NOMO-1 treated with dmso at 0.1 percent for 144 hours (cell line): ENCODE measurements at regions not wholly inside any gene's neighbourhood (a gene's known extent, or its start where the extent isn't known, plus 50 kb on each side); places are given as distances from the start of the nearest gene placed in this dataset.
"Not testable (repeated sequence)": the region's sequence is repeated elsewhere in the genome, so short reads cannot be mapped to it uniquely, and the experiment has no call there.

Experiments used
- DNase-seq: peaks from one replicate; lab custom pipeline; 2025; ENCODE audit not compliant: unreplicated experiment; lab: John Stamatoyannopoulos, UW

GRCh38 chr3:110576960-110577359 lies 494.7 kb upstream of the NECTIN3 start:
- DNase-seq: no peak

- DNase-seq: no peak
These were observed 493.8 kb upstream of the NECTIN3 start for GRCh38 chr3:110577854-110578253.

- DNase-seq: no peak
These were observed 491.6 kb upstream of the NECTIN3 start for GRCh38 chr3:110579840-110580550.

GRCh38 chr3:110583373-110583935 lies 488.2 kb upstream of the NECTIN3 start:
- DNase-seq: no peak

GRCh38 chr3:110588906-110589305 lies 482.7 kb upstream of the NECTIN3 start:
- no peak for DNase-seq

- DNase-seq: no peak
These were observed 482.3 kb upstream of the NECTIN3 start for GRCh38 chr3:110589341-110589740.

- DNase-seq: no peak
These were observed 477.9 kb upstream of the NECTIN3 start for GRCh38 chr3:110593749-110594148.

GRCh38 chr3:110598847-110599490 lies 472.6 kb upstream of the NECTIN3 start:
- no peak for DNase-seq

- no peak for DNase-seq
These were observed 463.1 kb upstream of the NECTIN3 start for GRCh38 chr3:110608566-110608965.

- DNase-seq: no peak
These were observed 459.6 kb upstream of the NECTIN3 start for GRCh38 chr3:110612045-110612444.

GRCh38 chr3:110614186-110614585 lies 457.4 kb upstream of the NECTIN3 start:
- DNase-seq: no peak

- DNase-seq: no peak
These were observed 456.2 kb upstream of the NECTIN3 start for GRCh38 chr3:110615454-110615853.

GRCh38 chr3:110618512-110619226 lies 452.9 kb upstream of the NECTIN3 start:
- no peak for DNase-seq

- no peak for DNase-seq
These were observed 451.5 kb upstream of the NECTIN3 start for GRCh38 chr3:110620118-110620517.

- DNase-seq: no peak
These were observed 448.0 kb upstream of the NECTIN3 start for GRCh38 chr3:110623571-110623970.

- DNase-seq: no peak
These were observed 447.0 kb upstream of the NECTIN3 start for GRCh38 chr3:110624576-110624975.

- DNase-seq: no peak
These were observed 446.3 kb upstream of the NECTIN3 start for GRCh38 chr3:110625201-110625747.

- DNase-seq: not testable (repeated sequence)
These were observed 444.9 kb upstream of the NECTIN3 start for GRCh38 chr3:110626652-110627111.

GRCh38 chr3:110628650-110629301 lies 442.8 kb upstream of the NECTIN3 start:
- no peak for DNase-seq

- DNase-seq: no peak
These were observed 441.7 kb upstream of the NECTIN3 start for GRCh38 chr3:110629917-110630316.

- no peak for DNase-seq
These were observed 427.4 kb upstream of the NECTIN3 start for GRCh38 chr3:110644203-110644602.
